Hepatocyte (in vitro differentiated cells): ENCODE measurements at regions not wholly inside any gene's neighbourhood (a gene's known extent, or its start where the extent isn't known, plus 50 kb on each side); places are given as distances from the start of the nearest gene placed in this dataset.
A peak's percentile ranks its signal among the peaks of the same experiment; 100 is the strongest.

ENCODE experiments used
- DNase-seq: peaks from one replicate; pipeline ENCODE4 v3.0.0-alpha.2; 2016; ENCODE audit warnings: low spot score
- H2AFZ ChIP-seq: fragments of 200-600 bp; sonication (generic); 2 replicates; pipeline ENCODE4 v1.6.0; 2016; ENCODE audit warnings: antibody characterized with exemption, mild to moderate bottlenecking
- H3K27ac ChIP-seq: fragments of 200-600 bp; sonication (generic); 2 replicates; pipeline ENCODE4 v1.5.1; 2016; ENCODE audit warnings: mild to moderate bottlenecking
- H3K27me3 ChIP-seq: fragments of 200-600 bp; sonication (generic); 2 replicates; pipeline ENCODE4 v1.6.1; 2016
- H3K36me3 ChIP-seq: fragments of 200-600 bp; sonication (generic); replicated peaks from 2 replicates; pipeline ENCODE4 v1.5.1; 2016; ENCODE audit warnings: low read depth; ENCODE audit not compliant: insufficient read depth
- H3K4me1 ChIP-seq: fragments of 200-600 bp; sonication (generic); 2 replicates; pipeline ENCODE4 v1.5.1; 2016; ENCODE audit warnings: mild to moderate bottlenecking, moderate library complexity; ENCODE audit not compliant: insufficient read depth
- H3K4me2 ChIP-seq: fragments of 200-600 bp; sonication (generic); 2 replicates; pipeline ENCODE4 v1.6.0; 2016
- H3K4me3 ChIP-seq: fragments of 200-600 bp; sonication (generic); 2 replicates; pipeline ENCODE4 v1.5.1; 2016; ENCODE audit warnings: mild to moderate bottlenecking
- H3K79me2 ChIP-seq: fragments of 200-600 bp; sonication (generic); 2 replicates; pipeline ENCODE4 v1.6.0; 2017; ENCODE audit warnings: mild to moderate bottlenecking
- H3K9me2 ChIP-seq: fragments of 200-600 bp; sonication (generic); replicated peaks from 2 replicates; pipeline ENCODE4 v1.6.0; 2017; ENCODE audit warnings: mild to moderate bottlenecking; ENCODE audit not compliant: insufficient read depth
- H3K9me3 ChIP-seq: fragments of 200-600 bp; sonication (generic); 2 replicates; pipeline ENCODE4 v1.5.1; 2016; ENCODE audit warnings: low read depth, mild to moderate bottlenecking
- H4K20me1 ChIP-seq: fragments of 200-600 bp; sonication (generic); 2 replicates; pipeline ENCODE4 v1.6.0; 2016; ENCODE audit warnings: mild to moderate bottlenecking; ENCODE audit not compliant: insufficient read depth, poor library complexity, severe bottlenecking
- EZH2 ChIP-seq: fragments of 200-600 bp; sonication (generic); IDR thresholded peaks from 2 replicates; pipeline ENCODE4 v1.6.1; 2016; ENCODE audit warnings: antibody characterized with exemption, mild to moderate bottlenecking, borderline replicate concordance
- EZH2phosphoT487 ChIP-seq: fragments of 200-600 bp; sonication (generic); IDR thresholded peaks from one replicate; pipeline ENCODE4 v1.6.1; 2018; ENCODE audit warnings: antibody characterized with exemption, mild to moderate bottlenecking, low read depth, moderate library complexity; ENCODE audit not compliant: unreplicated experiment, severe bottlenecking
- whole genome bisulfite sequencing: methylation state at CpG from one replicate; pipeline ENCODE4 v1.1.6; 2016; ENCODE audit warnings: low lambda C conversion rate; ENCODE audit errors: missing lambda C conversion rate; 5-methylcytosine and 5-hydroxymethylcytosine counted together
- TF ChIP-seq, protein P1 (sequence below): fragments of 200-600 bp; sonication (generic); IDR thresholded peaks from 2 replicates; pipeline ENCODE4 v1.5.1; 2016; ENCODE audit warnings: antibody characterized with exemption, mild to moderate bottlenecking; ENCODE audit not compliant: poor library complexity

- no peak overlapping the region for H3K4me3 ChIP-seq
- H3K27ac ChIP-seq: no peak overlapping the region
- no peak overlapping the region for H2AFZ ChIP-seq
- 65% methylated on average over 4 of the region's 4 CpGs for WGBS
- no peaks in the 10 kb centered on the region for H3K9me2 ChIP-seq
- H4K20me1 ChIP-seq: no peaks in the 10 kb centered on the region
- no peak for TF ChIP-seq EZH2phosphoT487
- TF ChIP-seq EZH2: no peak
- TF ChIP-seq, protein P1, sequence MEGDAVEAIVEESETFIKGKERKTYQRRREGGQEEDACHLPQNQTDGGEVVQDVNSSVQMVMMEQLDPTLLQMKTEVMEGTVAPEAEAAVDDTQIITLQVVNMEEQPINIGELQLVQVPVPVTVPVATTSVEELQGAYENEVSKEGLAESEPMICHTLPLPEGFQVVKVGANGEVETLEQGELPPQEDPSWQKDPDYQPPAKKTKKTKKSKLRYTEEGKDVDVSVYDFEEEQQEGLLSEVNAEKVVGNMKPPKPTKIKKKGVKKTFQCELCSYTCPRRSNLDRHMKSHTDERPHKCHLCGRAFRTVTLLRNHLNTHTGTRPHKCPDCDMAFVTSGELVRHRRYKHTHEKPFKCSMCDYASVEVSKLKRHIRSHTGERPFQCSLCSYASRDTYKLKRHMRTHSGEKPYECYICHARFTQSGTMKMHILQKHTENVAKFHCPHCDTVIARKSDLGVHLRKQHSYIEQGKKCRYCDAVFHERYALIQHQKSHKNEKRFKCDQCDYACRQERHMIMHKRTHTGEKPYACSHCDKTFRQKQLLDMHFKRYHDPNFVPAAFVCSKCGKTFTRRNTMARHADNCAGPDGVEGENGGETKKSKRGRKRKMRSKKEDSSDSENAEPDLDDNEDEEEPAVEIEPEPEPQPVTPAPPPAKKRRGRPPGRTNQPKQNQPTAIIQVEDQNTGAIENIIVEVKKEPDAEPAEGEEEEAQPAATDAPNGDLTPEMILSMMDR: no peak
- no peak overlapping the region for H3K4me2 ChIP-seq
- no peaks in the 10 kb centered on the region for H3K79me2 ChIP-seq
- no peaks in the 10 kb centered on the region for H3K36me3 ChIP-seq
- H3K27me3 ChIP-seq: no peaks in the 10 kb centered on the region
- no peak for DNase-seq
- H3K4me1 ChIP-seq: peaks cover 4% of the 10 kb centered on the region
- no peaks in the 10 kb centered on the region for H3K9me3 ChIP-seq
Measured at GRCh38 chr3:81279481-81280379, 481.7 kb downstream of the GBE1 start.

DNA sequence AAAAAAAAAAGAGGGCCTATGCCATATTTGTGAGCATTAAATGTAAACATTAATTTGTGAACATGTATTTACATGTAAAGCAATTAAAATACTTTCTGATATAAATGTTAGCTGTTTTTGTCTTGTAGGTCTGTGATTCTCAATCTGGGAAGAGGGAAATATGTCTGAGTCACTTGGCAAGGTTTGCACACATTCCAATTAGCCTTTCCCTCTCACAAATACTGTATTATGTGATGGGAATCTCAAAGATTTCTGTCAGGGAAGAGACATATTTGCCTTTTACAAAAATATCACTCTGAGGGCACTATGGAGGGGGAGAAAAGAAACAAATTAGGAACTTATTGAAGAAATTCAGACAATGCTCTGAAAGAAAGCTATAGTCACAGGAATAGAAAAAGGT lies 483.6 kb downstream of the GBE1 start:
- no peak overlapping the region for H3K4me3 ChIP-seq
- no peak overlapping the region for H2AFZ ChIP-seq
- no peaks in the 10 kb centered on the region for H3K36me3 ChIP-seq
- H3K27ac ChIP-seq: no peak overlapping the region
- no peaks in the 10 kb centered on the region for H3K9me2 ChIP-seq
- peaks cover 4% of the 10 kb centered on the region for H3K4me1 ChIP-seq
- no peak overlapping the region for H3K4me2 ChIP-seq
- no peak for TF ChIP-seq EZH2phosphoT487
- TF ChIP-seq, protein P1: no peak
- TF ChIP-seq EZH2: no peak
- no peaks in the 10 kb centered on the region for H3K27me3 ChIP-seq
- no peaks in the 10 kb centered on the region for H4K20me1 ChIP-seq
- no peaks in the 10 kb centered on the region for H3K79me2 ChIP-seq
- no peak for DNase-seq
- H3K9me3 ChIP-seq: no peaks in the 10 kb centered on the region

GRCh38 chr3:81274671-81275070 lies 486.8 kb downstream of the GBE1 start:
- Histone ChIP-seq H3K27ac (no peak overlapping the region), H2AFZ (no peak overlapping the region), H3K4me2 (no peak overlapping the region), H3K27me3 (no peaks in the 10 kb centered on the region), H3K9me3 (no peaks in the 10 kb centered on the region), H3K79me2 (no peaks in the 10 kb centered on the region), H3K9me2 (no peaks in the 10 kb centered on the region), H3K36me3 (no peaks in the 10 kb centered on the region), H3K4me1 (no peaks in the 10 kb centered on the region), H3K4me3 (no peak overlapping the region), H4K20me1 (no peaks in the 10 kb centered on the region)
- no peak for TF ChIP-seq EZH2phosphoT487
- 83% methylated on average over 2 of the region's 2 CpGs for WGBS
- no peak for DNase-seq

DNA sequence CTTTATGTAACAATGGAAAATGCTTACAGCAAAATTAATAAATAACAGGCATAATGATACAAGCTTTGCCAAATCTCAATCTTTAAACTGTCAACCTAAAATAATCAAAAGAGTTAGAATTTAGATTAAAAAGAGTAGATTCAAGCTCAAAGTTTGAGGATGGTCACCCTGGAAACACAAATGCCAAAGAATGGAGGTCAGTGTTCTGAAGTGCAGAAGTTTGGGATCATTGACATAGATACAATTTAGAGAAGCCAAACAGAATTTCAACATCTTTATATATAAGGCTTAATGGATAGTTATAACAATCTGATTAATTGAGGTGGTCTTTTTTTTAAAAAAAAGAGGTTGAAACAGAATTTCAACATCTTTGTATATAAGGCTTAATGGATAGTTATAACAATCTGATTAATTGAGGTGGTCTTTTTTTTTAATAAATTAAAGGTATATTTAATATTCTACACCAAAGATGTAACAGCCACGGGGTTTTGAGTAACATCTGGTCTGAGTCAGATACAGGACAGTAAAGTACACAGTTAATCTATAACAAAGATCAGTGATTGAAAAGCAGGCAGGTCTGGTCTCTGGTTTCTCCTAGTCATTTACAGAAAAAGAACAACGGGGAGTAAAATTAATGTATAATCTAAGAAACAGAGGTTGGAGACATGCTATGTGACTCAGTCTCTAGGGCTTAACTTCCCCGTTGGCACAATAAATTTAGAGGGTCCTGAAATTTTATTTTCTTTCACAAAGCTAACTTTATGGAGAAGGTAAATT lies 490.7 kb downstream of the GBE1 start:
- no peaks in the 10 kb centered on the region for H3K9me3 ChIP-seq
- no peak overlapping the region for H3K27ac ChIP-seq
- 19% methylated on average over 3 of the region's 3 CpGs for WGBS
- DNase-seq: peak; percentile 8
- H3K4me1 ChIP-seq: no peaks in the 10 kb centered on the region
- H2AFZ ChIP-seq: no peak overlapping the region
- no peaks in the 10 kb centered on the region for H3K79me2 ChIP-seq
- no peak overlapping the region for H3K4me3 ChIP-seq
- TF ChIP-seq, protein P1: no peak
- TF ChIP-seq EZH2phosphoT487 (no peak), EZH2 (no peak)
- H3K27me3 ChIP-seq: no peaks in the 10 kb centered on the region
- no peaks in the 10 kb centered on the region for H4K20me1 ChIP-seq
- H3K9me2 ChIP-seq: no peaks in the 10 kb centered on the region
- no peaks in the 10 kb centered on the region for H3K36me3 ChIP-seq
- no peak overlapping the region for H3K4me2 ChIP-seq
